ENCODE measurements at regions not wholly inside any gene's neighbourhood (a gene's known extent, or its start where the extent isn't known, plus 50 kb on each side); places are given as distances from the start of the nearest gene placed in this dataset.
"Not testable (repeated sequence)": the region's sequence is repeated elsewhere in the genome, so short reads cannot be mapped to it uniquely, and the experiment has no call there.

- DNase-seq (ENCODE audit: low read depth) = no peak
- no peak overlapping the region for H3K4me3 ChIP-seq (ENCODE audit: control insufficient read depth, low read depth, low read length)
- TF ChIP-seq CTCF (IDR thresholded peaks at IDR 0.05; ENCODE audit: control insufficient read depth, insufficient read depth, low read depth, low read length, missing control alignments) = no peak
Measured at GRCh38 chr12:102681309-102681708, 200.9 kb upstream of the IGF1 start.

DNA sequence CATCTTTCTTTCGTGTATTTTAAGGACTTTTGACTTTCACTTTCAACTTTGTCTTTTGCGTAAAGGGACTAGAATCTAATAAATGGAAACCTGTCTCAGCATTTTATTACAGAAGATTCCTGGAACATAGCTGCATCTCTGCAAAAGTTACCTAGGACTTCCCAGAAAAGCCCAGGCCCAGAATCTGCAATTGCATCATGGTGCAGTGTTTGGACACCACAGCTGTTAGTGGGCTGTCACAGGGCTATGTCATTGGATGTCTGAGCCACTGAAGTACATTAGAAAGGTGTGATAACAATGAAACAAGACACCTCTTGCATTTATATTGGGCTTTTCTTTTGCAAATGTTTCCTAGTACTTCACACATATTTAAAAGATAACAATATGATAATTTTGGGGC is 199.9 kb upstream of the IGF1 start:
- DNase-seq (ENCODE audit: low read depth) = no peak
- TF ChIP-seq CTCF (IDR thresholded peaks at IDR 0.05; ENCODE audit: control insufficient read depth, insufficient read depth, low read depth, low read length, missing control alignments) = no peak
- H3K4me3 ChIP-seq (ENCODE audit: control insufficient read depth, low read depth, low read length) = no peak overlapping the region

GRCh38 chr12:102676812-102677211 is 196.4 kb upstream of the IGF1 start:
- H3K4me3 ChIP-seq (ENCODE audit: control insufficient read depth, low read depth, low read length) = no peak overlapping the region
- DNase-seq (ENCODE audit: low read depth) = no peak
- TF ChIP-seq CTCF (IDR thresholded peaks at IDR 0.05; ENCODE audit: control insufficient read depth, insufficient read depth, low read depth, low read length, missing control alignments) = no peak

- no peak for TF ChIP-seq CTCF (IDR thresholded peaks at IDR 0.05; ENCODE audit: control insufficient read depth, insufficient read depth, low read depth, low read length, missing control alignments)
Measured at GRCh38 chr12:102675672-102676071, 195.3 kb upstream of the IGF1 start.

DNA sequence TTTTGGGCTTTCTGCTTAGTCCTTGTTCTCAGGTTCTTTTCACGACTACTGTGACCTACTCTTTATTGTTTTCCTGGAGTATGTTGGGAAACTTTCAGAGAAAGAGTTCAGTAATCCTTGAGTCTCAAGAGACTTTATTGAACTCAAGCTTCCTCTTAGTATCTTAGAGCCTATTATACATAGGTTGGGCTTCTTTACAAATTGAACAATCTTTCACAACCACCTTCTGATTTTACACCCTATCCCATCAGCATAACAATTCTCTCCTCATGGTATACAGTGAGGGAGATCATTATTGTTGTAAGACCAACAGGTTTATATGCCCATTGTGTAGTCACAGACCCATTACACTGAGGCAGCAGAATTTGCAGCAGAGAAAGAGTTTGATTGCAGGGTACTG is 193.2 kb upstream of the IGF1 start:
- no peak for DNase-seq (ENCODE audit: low read depth)
- TF ChIP-seq CTCF (IDR thresholded peaks at IDR 0.05; ENCODE audit: control insufficient read depth, insufficient read depth, low read depth, low read length, missing control alignments) = no peak
- H3K4me3 ChIP-seq (ENCODE audit: control insufficient read depth, low read depth, low read length) = no peak overlapping the region

More at GRCh38 chr12:102675672-102676071, 195.3 kb upstream of the IGF1 start:
- H3K4me3 ChIP-seq (ENCODE audit: control insufficient read depth, low read depth, low read length) = no peak overlapping the region
- DNase-seq (ENCODE audit: low read depth) = no peak

DNA sequence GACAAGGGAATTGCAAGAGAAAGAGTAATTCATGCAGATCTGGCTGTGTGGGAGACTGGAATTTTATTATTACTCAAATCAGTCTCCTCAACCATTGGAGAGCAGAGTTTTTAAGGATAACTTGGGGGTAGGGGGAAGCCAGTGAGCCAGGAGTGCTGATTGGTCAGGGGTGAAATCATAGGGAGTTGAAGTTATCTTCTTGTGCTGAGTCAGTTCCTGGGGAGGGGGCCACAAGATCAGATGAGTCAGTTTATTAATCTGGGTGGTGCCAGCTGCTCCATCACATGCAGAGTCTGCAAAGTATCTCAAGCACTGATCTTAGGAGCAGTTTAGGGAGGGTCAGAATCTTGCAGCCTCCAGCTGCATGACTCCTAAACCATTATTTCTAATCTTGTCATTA is 191.8 kb upstream of the IGF1 start:
- H3K4me3 ChIP-seq (ENCODE audit: control insufficient read depth, low read depth, low read length); DNase-seq (ENCODE audit: low read depth): not testable (repeated sequence)

DNA sequence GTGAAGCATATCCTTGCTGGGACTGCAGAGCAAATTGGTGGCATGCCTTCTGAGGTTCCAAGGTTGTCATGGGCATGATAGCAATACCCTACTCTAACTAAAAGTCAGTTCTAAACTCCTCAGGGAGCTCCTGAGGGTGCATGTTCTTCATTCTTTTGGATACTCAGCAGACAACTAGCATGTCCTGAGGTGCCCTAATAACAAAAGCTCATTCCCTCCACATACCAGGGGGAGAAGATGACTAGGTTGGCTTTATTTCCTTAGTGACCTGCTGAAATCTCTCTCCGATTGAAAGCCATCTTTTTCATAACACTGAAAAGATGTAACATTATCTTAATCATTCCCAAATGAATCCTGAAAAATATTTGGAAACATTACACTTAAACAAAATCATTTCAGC is 188.7 kb upstream of the IGF1 start:
- no peak for TF ChIP-seq CTCF (IDR thresholded peaks at IDR 0.05; ENCODE audit: control insufficient read depth, insufficient read depth, low read depth, low read length, missing control alignments)
- no peak overlapping the region for H3K4me3 ChIP-seq (ENCODE audit: control insufficient read depth, low read depth, low read length)
- DNase-seq (ENCODE audit: low read depth) = no peak

GRCh38 chr12:102666176-102666575 is 185.8 kb upstream of the IGF1 start:
- H3K4me3 ChIP-seq (ENCODE audit: control insufficient read depth, low read depth, low read length); DNase-seq (ENCODE audit: low read depth): not testable (repeated sequence)
